Urinary bladder (tissue), 3 donors: ENCODE measurements at regions not wholly inside any gene's neighbourhood (a gene's known extent, or its start where the extent isn't known, plus 50 kb on each side); places are given as distances from the start of the nearest gene placed in this dataset.

Experiments
- DNase-seq: peaks from one replicate; pipeline ENCODE4 v3.0.0-alpha.2; 2015; ENCODE audit errors: extremely low spot score
- H3K27ac ChIP-seq: one replicate; pipeline ENCODE4 v1.5.1; 2013; ENCODE audit warnings: low read depth, mild to moderate bottlenecking, moderate library complexity
- H3K36me3 ChIP-seq: one replicate; pipeline ENCODE4 v1.6.1; 2013; ENCODE audit warnings: mild to moderate bottlenecking, moderate library complexity; ENCODE audit not compliant: insufficient read depth
- H3K4me1 ChIP-seq: one replicate; pipeline ENCODE4 v1.6.1; 2013; ENCODE audit warnings: mild to moderate bottlenecking, moderate library complexity; ENCODE audit not compliant: insufficient read depth
- H3K4me3 ChIP-seq: one replicate; pipeline ENCODE4 v1.5.1; 2013; ENCODE audit warnings: low read depth, low read length
- WGBS: extraction: QIAGEN DNeasy Blood & Tissue Kit; methylation state at CpG from one replicate; pipeline ENCODE4 v1.1.7; 2013; 5-methylcytosine and 5-hydroxymethylcytosine counted together
- donor health status: healthy with polysubstance abuse.
- donor health status: healthy.

- H3K27ac ChIP-seq = no peak overlapping the region
- H3K4me3 ChIP-seq = no peak overlapping the region
- DNase-seq = no peak
- WGBS = 71% methylated on average over 4 of the region's 4 CpGs
- no peaks in the 10 kb centered on the region for H3K4me1 ChIP-seq
- no peaks in the 10 kb centered on the region for H3K36me3 ChIP-seq
Observed at GRCh38 chr5:173798127-173798810, 89.9 kb upstream of the CPEB4 start.

- DNase-seq = no peak
- no peak overlapping the region for H3K4me3 ChIP-seq
- no peak overlapping the region for H3K27ac ChIP-seq
- 64% methylated on average over 8 of the region's 8 CpGs for WGBS
- H3K4me1 ChIP-seq = no peaks in the 10 kb centered on the region
- H3K36me3 ChIP-seq = no peaks in the 10 kb centered on the region
Observed at GRCh38 chr5:173800340-173800739, 87.8 kb upstream of the CPEB4 start.

GRCh38 chr5:173801006-173801405, 87.1 kb upstream of the CPEB4 start:
- H3K36me3 ChIP-seq = no peaks in the 10 kb centered on the region
- H3K27ac ChIP-seq = no peak overlapping the region
- 94% methylated on average over 8 of the region's 8 CpGs for whole genome bisulfite sequencing
- H3K4me1 ChIP-seq = no peaks in the 10 kb centered on the region
- no peak overlapping the region for H3K4me3 ChIP-seq
- no peak for DNase-seq

GRCh38 chr5:173802670-173803165, 85.4 kb upstream of the CPEB4 start:
- no peak for DNase-seq
- H3K4me1 ChIP-seq = no peaks in the 10 kb centered on the region
- H3K27ac ChIP-seq = no peak overlapping the region
- no peak overlapping the region for H3K4me3 ChIP-seq
- WGBS = 79% methylated on average over 7 of the region's 7 CpGs
- no peaks in the 10 kb centered on the region for H3K36me3 ChIP-seq

GRCh38 chr5:173804579-173804978, 83.6 kb upstream of the CPEB4 start:
- no peaks in the 10 kb centered on the region for H3K36me3 ChIP-seq
- no peaks in the 10 kb centered on the region for H3K4me1 ChIP-seq
- 87% methylated on average over 7 of the region's 7 CpGs for WGBS
- no peak overlapping the region for H3K27ac ChIP-seq
- no peak for DNase-seq
- H3K4me3 ChIP-seq = no peak overlapping the region

- 82% methylated on average over 7 of the region's 7 CpGs for WGBS
- Histone ChIP-seq H3K27ac (no peak overlapping the region), H3K4me1 (no peaks in the 10 kb centered on the region), H3K36me3 (no peaks in the 10 kb centered on the region), H3K4me3 (no peak overlapping the region)
- no peak for DNase-seq
Observed at GRCh38 chr5:173806270-173807035, 81.7 kb upstream of the CPEB4 start.

GRCh38 chr5:173807181-173807655, 80.9 kb upstream of the CPEB4 start:
- H3K4me1 ChIP-seq = no peaks in the 10 kb centered on the region
- no peaks in the 10 kb centered on the region for H3K36me3 ChIP-seq
- 81% methylated on average over 17 of the region's 17 CpGs for WGBS
- H3K27ac ChIP-seq = no peak overlapping the region
- DNase-seq = no peak
- no peak overlapping the region for H3K4me3 ChIP-seq

- Histone ChIP-seq H3K27ac (no peak overlapping the region), H3K36me3 (no peaks in the 10 kb centered on the region), H3K4me3 (no peak overlapping the region), H3K4me1 (no peaks in the 10 kb centered on the region)
- DNase-seq = no peak
- WGBS = 80% methylated on average over 9 of the region's 9 CpGs
Observed at GRCh38 chr5:173808079-173808808, 79.9 kb upstream of the CPEB4 start.

- 83% methylated on average over 6 of the region's 6 CpGs for WGBS
- no peak overlapping the region for H3K27ac ChIP-seq
- no peak overlapping the region for H3K4me3 ChIP-seq
- H3K4me1 ChIP-seq = no peaks in the 10 kb centered on the region
- no peak for DNase-seq
- H3K36me3 ChIP-seq = no peaks in the 10 kb centered on the region
Observed at GRCh38 chr5:173809014-173809413, 79.1 kb upstream of the CPEB4 start.

GRCh38 chr5:173812811-173813550, 75.2 kb upstream of the CPEB4 start:
- no peak overlapping the region for H3K27ac ChIP-seq
- H3K4me3 ChIP-seq = no peak overlapping the region
- no peak for DNase-seq
- H3K4me1 ChIP-seq = no peaks in the 10 kb centered on the region
- no peaks in the 10 kb centered on the region for H3K36me3 ChIP-seq

- H3K4me1 ChIP-seq = no peaks in the 10 kb centered on the region
- H3K4me3 ChIP-seq = no peak overlapping the region
- DNase-seq = no peak
- no peaks in the 10 kb centered on the region for H3K36me3 ChIP-seq
- no peak overlapping the region for H3K27ac ChIP-seq
Observed at GRCh38 chr5:173814053-173814452, 74.1 kb upstream of the CPEB4 start.

- no peak overlapping the region for H3K27ac ChIP-seq
- WGBS = 89% methylated on average over 9 of the region's 9 CpGs
- H3K4me3 ChIP-seq = no peak overlapping the region
- no peaks in the 10 kb centered on the region for H3K4me1 ChIP-seq
- no peak for DNase-seq
- no peaks in the 10 kb centered on the region for H3K36me3 ChIP-seq
Observed at GRCh38 chr5:173815571-173815970, 72.6 kb upstream of the CPEB4 start.

GRCh38 chr5:173816728-173817127, 71.4 kb upstream of the CPEB4 start:
- H3K27ac ChIP-seq = no peak overlapping the region
- H3K36me3 ChIP-seq = no peaks in the 10 kb centered on the region
- 76% methylated on average over 5 of the region's 5 CpGs for WGBS
- H3K4me1 ChIP-seq = no peaks in the 10 kb centered on the region
- no peak overlapping the region for H3K4me3 ChIP-seq
- DNase-seq = no peak
